ENCODE measurements at regions not wholly inside any gene's neighbourhood (a gene's known extent, or its start where the extent isn't known, plus 50 kb on each side); places are given as distances from the start of the nearest gene placed in this dataset.

GRCh38 chr9:105921057-105921726, 226.9 kb downstream of the TMEM38B start:
- DNase-seq (ENCODE audit: low read depth): no peak

- no peak for DNase-seq (ENCODE audit: low read depth)
These were observed 234.1 kb downstream of the TMEM38B start for GRCh38 chr9:105928416-105928815.

GRCh38 chr9:105930011-105930627, 235.8 kb downstream of the TMEM38B start:
- DNase-seq (ENCODE audit: low read depth): no peak

- DNase-seq (ENCODE audit: low read depth): no peak
These were observed 237.9 kb downstream of the TMEM38B start for GRCh38 chr9:105932276-105932675.

GRCh38 chr9:105950448-105950847, 256.1 kb downstream of the TMEM38B start:
- DNase-seq (ENCODE audit: low read depth): no peak

GRCh38 chr9:105950894-105951293, 256.6 kb downstream of the TMEM38B start:
- DNase-seq (ENCODE audit: low read depth): no peak

GRCh38 chr9:105954517-105954916, 260.2 kb downstream of the TMEM38B start:
- DNase-seq (ENCODE audit: low read depth): no peak

GRCh38 chr9:105957830-105958229, 263.5 kb downstream of the TMEM38B start:
- DNase-seq (ENCODE audit: low read depth): no peak

GRCh38 chr9:105958587-105958986, 264.2 kb downstream of the TMEM38B start:
- no peak for DNase-seq (ENCODE audit: low read depth)

- DNase-seq (ENCODE audit: low read depth): no peak
These were observed 265.2 kb downstream of the TMEM38B start for GRCh38 chr9:105959531-105959930.

- DNase-seq (ENCODE audit: low read depth): no peak
These were observed 269.2 kb downstream of the TMEM38B start for GRCh38 chr9:105963343-105964099.

GRCh38 chr9:105964156-105964555, 269.8 kb downstream of the TMEM38B start:
- DNase-seq (ENCODE audit: low read depth): no peak

GRCh38 chr9:105966834-105967233, 272.5 kb downstream of the TMEM38B start:
- no peak for DNase-seq (ENCODE audit: low read depth)

- no peak for DNase-seq (ENCODE audit: low read depth)
These were observed 272.9 kb downstream of the TMEM38B start for GRCh38 chr9:105967248-105967647.

GRCh38 chr9:105967797-105968196, 273.5 kb downstream of the TMEM38B start:
- DNase-seq (ENCODE audit: low read depth): no peak

- no peak for DNase-seq (ENCODE audit: low read depth)
These were observed 274.6 kb downstream of the TMEM38B start for GRCh38 chr9:105968811-105969466.

GRCh38 chr9:105969636-105970035, 275.3 kb downstream of the TMEM38B start:
- DNase-seq (ENCODE audit: low read depth): no peak

- DNase-seq (ENCODE audit: low read depth): no peak
These were observed 277.6 kb downstream of the TMEM38B start for GRCh38 chr9:105971986-105972385.

GRCh38 chr9:105972466-105973204, 278.3 kb downstream of the TMEM38B start:
- DNase-seq (ENCODE audit: low read depth): no peak

- no peak for DNase-seq (ENCODE audit: low read depth)
These were observed 279.6 kb downstream of the TMEM38B start for GRCh38 chr9:105973951-105974351.

- DNase-seq (ENCODE audit: low read depth): no peak
These were observed 281.7 kb downstream of the TMEM38B start for GRCh38 chr9:105975886-105976645.
